ENCODE measurements at regions not wholly inside any gene's neighbourhood (a gene's known extent, or its start where the extent isn't known, plus 50 kb on each side); places are given as distances from the start of the nearest gene placed in this dataset.

GRCh38 chr7:32167256-32167655 is 97.0 kb upstream of the PDE1C start:
- no peaks in the 10 kb centered on the region for H3K27me3 ChIP-seq

GRCh38 chr7:32164341-32164996 is 94.3 kb upstream of the PDE1C start:
- DNase-seq = no peak
- peak overlapping the region in 1 of 2 donors; percentile 74 for H3K27ac ChIP-seq
- no peaks in the 10 kb centered on the region for H3K4me1 ChIP-seq
- no peaks in the 10 kb centered on the region for H3K27me3 ChIP-seq
- intact Hi-C loops (cut with DNase I; ENCODE audit: low total_unique reads) = no loop called here
- H3K36me3 ChIP-seq = no peaks in the 10 kb centered on the region
- H3K9me3 ChIP-seq = no peaks in the 10 kb centered on the region
- H3K4me3 ChIP-seq = no peak overlapping the region
- TF ChIP-seq CTCF (IDR thresholded peaks at IDR 0.05) = no peak
- TF ChIP-seq POLR2A (IDR thresholded peaks at IDR 0.05) = no peak

More at GRCh38 chr7:32167256-32167655, 97.0 kb upstream of the PDE1C start:
- Histone ChIP-seq H3K4me1 (no peaks in the 10 kb centered on the region), H3K36me3 (no peaks in the 10 kb centered on the region), H3K27ac (no peak overlapping the region), H3K4me3 (no peak overlapping the region), H3K9me3 (no peaks in the 10 kb centered on the region)
- intact Hi-C loops (cut with DNase I; ENCODE audit: low total_unique reads) = no loop called here
- DNase-seq = no peak
- no peak for TF ChIP-seq POLR2A (IDR thresholded peaks at IDR 0.05)
- no peak for TF ChIP-seq CTCF (IDR thresholded peaks at IDR 0.05)

GRCh38 chr7:32163896-32164295 is 93.7 kb upstream of the PDE1C start:
- no peaks in the 10 kb centered on the region for H3K27me3 ChIP-seq
- no peaks in the 10 kb centered on the region for H3K9me3 ChIP-seq
- intact Hi-C loops (cut with DNase I; ENCODE audit: low total_unique reads) = no loop called here
- H3K4me1 ChIP-seq = no peaks in the 10 kb centered on the region
- peak overlapping the region; percentile 74 to 83 for H3K27ac ChIP-seq
- TF ChIP-seq POLR2A (IDR thresholded peaks at IDR 0.05) (no peak), CTCF (IDR thresholded peaks at IDR 0.05) (no peak)
- no peak for DNase-seq
- H3K36me3 ChIP-seq = no peaks in the 10 kb centered on the region
- H3K4me3 ChIP-seq = no peak overlapping the region

GRCh38 chr7:32163141-32163806 is 93.1 kb upstream of the PDE1C start:
- DNase-seq = peak; percentile 78 to 79
- H3K27ac ChIP-seq = peak overlapping the region; percentile 74 to 83
- intact Hi-C loops (cut with DNase I; ENCODE audit: low total_unique reads) = no loop called here

More at GRCh38 chr7:32163141-32163806, 93.1 kb upstream of the PDE1C start:
- no peaks in the 10 kb centered on the region for H3K4me1 ChIP-seq
- no peaks in the 10 kb centered on the region for H3K27me3 ChIP-seq
- TF ChIP-seq CTCF (IDR thresholded peaks at IDR 0.05) = no peak
- no peak for TF ChIP-seq POLR2A (IDR thresholded peaks at IDR 0.05)
- H3K36me3 ChIP-seq = no peaks in the 10 kb centered on the region
- no peak overlapping the region for H3K4me3 ChIP-seq
- no peaks in the 10 kb centered on the region for H3K9me3 ChIP-seq

All from uterus (tissue), 3 donors.